ENCODE measurements at regions not wholly inside any gene's neighbourhood (a gene's known extent, or its start where the extent isn't known, plus 50 kb on each side); places are given as distances from the start of the nearest gene placed in this dataset.
A peak's percentile ranks its signal among the peaks of the same experiment; 100 is the strongest.

DNA sequence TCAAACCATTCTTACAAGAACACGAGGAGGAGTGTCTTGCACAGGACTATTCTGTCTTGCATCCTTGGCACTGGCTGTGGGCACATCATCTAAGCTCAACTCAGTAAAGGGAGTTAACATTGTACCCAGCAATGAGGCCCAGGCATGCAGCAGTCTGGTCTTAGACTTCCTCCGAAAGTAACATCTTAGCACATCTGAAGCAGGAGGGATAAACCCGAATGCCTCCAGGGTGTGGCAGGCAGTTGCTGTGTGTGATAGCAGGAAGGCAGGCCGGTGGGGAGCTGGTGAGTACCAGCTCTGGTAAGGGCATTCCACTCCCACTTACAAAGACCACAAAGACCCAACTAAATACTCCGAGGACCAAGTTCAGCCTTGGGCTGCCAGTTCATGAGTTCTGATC is 206.3 kb downstream of the TSN start:
- Mint-ChIP-seq H3K27ac (ENCODE audit: unreplicated experiment) (no peak overlapping the region), H3K36me3 (ENCODE audit: low read depth, unreplicated experiment) (no peaks in the 10 kb centered on the region), H3K9me3 (ENCODE audit: unreplicated experiment) (no peaks in the 10 kb centered on the region), H3K4me3 (ENCODE audit: unreplicated experiment) (no peak overlapping the region), H3K4me1 (ENCODE audit: unreplicated experiment) (no peaks in the 10 kb centered on the region), H3K27me3 (ENCODE audit: unreplicated experiment) (peaks cover 3% of the 10 kb centered on the region)
- DNase-seq (ENCODE audit: low spot score), result no peak
- TF ChIP-seq, protein P1, sequence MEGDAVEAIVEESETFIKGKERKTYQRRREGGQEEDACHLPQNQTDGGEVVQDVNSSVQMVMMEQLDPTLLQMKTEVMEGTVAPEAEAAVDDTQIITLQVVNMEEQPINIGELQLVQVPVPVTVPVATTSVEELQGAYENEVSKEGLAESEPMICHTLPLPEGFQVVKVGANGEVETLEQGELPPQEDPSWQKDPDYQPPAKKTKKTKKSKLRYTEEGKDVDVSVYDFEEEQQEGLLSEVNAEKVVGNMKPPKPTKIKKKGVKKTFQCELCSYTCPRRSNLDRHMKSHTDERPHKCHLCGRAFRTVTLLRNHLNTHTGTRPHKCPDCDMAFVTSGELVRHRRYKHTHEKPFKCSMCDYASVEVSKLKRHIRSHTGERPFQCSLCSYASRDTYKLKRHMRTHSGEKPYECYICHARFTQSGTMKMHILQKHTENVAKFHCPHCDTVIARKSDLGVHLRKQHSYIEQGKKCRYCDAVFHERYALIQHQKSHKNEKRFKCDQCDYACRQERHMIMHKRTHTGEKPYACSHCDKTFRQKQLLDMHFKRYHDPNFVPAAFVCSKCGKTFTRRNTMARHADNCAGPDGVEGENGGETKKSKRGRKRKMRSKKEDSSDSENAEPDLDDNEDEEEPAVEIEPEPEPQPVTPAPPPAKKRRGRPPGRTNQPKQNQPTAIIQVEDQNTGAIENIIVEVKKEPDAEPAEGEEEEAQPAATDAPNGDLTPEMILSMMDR (IDR thresholded peaks at IDR 0.05; ENCODE audit: unreplicated experiment), result no peak

DNA sequence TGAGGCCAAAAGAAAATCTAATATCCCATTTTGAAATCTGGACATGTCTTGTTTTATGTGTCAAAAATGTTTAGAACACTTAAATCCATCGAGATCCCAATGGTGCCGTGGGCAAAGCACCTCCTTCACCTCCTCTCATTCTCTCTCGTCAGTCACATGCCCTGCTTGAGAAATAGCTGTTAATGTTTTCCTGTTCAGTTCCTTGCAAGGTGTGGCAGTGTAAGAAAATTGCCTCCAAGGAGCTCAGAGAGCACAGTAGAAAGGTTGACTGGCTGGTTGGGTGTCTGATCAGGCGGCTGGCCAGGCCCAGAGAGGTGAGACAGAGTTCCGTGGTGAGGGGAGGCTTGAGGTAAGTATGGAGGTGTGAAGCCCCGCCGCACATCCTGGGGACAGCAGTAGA is 210.2 kb downstream of the TSN start:
- Mint-ChIP-seq H3K4me1 (ENCODE audit: unreplicated experiment) (peaks cover 20% of the 10 kb centered on the region), H3K4me3 (ENCODE audit: unreplicated experiment) (no peak overlapping the region), H3K36me3 (ENCODE audit: low read depth, unreplicated experiment) (no peaks in the 10 kb centered on the region), H3K27ac (ENCODE audit: unreplicated experiment) (no peak overlapping the region), H3K27me3 (ENCODE audit: unreplicated experiment) (peaks cover 2% of the 10 kb centered on the region), H3K9me3 (ENCODE audit: unreplicated experiment) (no peaks in the 10 kb centered on the region)
- no peak for DNase-seq (ENCODE audit: low spot score)
- TF ChIP-seq, protein P1 (IDR thresholded peaks at IDR 0.05; ENCODE audit: unreplicated experiment), result no peak

DNA sequence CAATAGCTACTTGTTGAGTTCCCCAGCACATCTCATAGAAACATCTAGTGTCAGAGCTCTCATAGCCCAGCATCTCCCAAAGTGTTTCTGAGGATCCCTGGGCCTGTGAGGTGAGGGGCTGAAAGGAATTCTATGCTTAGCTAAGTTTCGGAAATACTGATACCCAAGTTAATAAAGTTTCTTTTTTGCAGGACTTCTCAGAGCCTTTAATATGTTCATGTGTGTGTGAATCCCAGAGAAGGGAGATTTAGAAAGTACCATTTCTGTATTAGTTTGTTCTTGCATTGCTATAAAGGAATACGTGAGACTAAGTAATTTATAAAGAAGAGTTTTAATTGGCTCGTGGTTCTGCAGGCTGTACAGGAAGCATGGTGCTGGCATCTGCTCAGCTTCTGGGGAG is 211.2 kb downstream of the TSN start:
- no peak overlapping the region for H3K27ac Mint-ChIP-seq (ENCODE audit: unreplicated experiment)
- H3K4me3 Mint-ChIP-seq (ENCODE audit: unreplicated experiment), result no peak overlapping the region
- H3K27me3 Mint-ChIP-seq (ENCODE audit: unreplicated experiment), result peaks cover 4% of the 10 kb centered on the region
- TF ChIP-seq, protein P1 (IDR thresholded peaks at IDR 0.05; ENCODE audit: unreplicated experiment), result no peak
- DNase-seq (ENCODE audit: low spot score), result no peak
- H3K36me3 Mint-ChIP-seq (ENCODE audit: low read depth, unreplicated experiment), result no peaks in the 10 kb centered on the region
- H3K9me3 Mint-ChIP-seq (ENCODE audit: unreplicated experiment), result no peaks in the 10 kb centered on the region
- H3K4me1 Mint-ChIP-seq (ENCODE audit: unreplicated experiment), result peaks cover 29% of the 10 kb centered on the region

DNA sequence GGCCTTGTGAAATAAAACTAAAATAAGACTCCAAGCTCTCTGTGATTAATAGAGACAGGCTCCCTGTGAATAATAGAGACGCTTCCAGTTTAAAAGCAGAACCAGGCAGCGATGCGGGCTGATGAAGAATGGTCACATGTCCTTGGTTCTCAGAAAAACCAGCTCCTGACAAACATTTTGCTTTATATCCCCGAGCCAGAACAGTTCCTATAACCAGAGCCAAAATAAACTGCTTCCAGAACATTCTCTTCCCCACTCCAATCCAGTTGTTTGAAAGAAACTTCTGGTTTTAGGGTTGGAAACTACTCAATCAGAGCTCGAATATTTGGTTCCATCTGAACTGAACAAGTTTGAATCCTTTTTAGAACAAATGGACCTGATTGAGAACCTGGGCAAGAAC is 213.7 kb downstream of the TSN start:
- Mint-ChIP-seq H3K27me3 (ENCODE audit: unreplicated experiment) (peaks cover 4% of the 10 kb centered on the region), H3K27ac (ENCODE audit: unreplicated experiment) (peak overlapping the region; percentile 72), H3K4me1 (ENCODE audit: unreplicated experiment) (peaks cover 44% of the 10 kb centered on the region), H3K4me3 (ENCODE audit: unreplicated experiment) (no peak overlapping the region), H3K9me3 (ENCODE audit: unreplicated experiment) (no peaks in the 10 kb centered on the region), H3K36me3 (ENCODE audit: low read depth, unreplicated experiment) (no peaks in the 10 kb centered on the region)
- no peak for DNase-seq (ENCODE audit: low spot score)
- TF ChIP-seq, protein P1 (IDR thresholded peaks at IDR 0.05; ENCODE audit: unreplicated experiment), result no peak

DNA sequence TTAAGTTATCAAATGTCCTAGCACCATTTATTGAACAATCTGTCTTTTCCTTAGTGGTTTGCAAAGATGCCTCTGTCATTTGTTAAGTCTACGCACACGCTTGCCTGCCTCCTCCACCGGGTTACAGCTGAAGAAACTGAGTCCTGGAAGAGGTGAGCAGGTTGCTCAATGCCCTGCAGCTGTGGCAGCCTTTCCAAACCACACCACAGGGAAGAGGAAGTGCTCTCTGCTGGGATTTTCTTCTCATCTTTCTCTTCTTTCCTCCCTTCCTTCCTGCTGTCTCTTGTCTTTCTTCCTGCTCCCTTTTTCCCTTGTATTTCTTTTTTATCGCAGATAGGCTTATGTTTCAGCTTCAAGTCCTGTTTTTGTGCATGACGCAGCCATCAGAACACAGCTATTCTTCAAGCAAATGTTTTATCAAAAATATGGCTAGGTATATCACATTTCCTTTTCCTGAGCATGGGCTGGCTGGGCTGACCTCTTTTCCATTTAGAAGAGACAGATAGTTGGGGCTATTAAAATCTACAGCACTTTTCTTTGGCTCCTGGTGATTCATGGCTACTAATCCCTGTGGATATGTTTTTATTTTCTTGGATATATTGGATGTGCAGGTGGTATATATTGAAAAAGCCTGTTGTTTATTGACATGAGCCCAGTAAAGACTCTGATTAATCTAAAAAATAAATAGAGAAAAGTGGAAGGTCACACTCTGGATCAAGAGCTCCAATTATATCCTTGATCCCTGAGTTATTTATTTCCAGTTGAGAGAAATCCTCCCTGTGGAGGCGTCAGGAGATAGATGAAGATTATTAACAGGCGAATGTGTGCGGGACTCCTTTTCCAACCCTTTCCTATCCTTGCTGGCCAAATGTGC is 214.6 kb downstream of the TSN start:
- TF ChIP-seq, protein P1 (IDR thresholded peaks at IDR 0.05; ENCODE audit: unreplicated experiment), result no peak
- H3K36me3 Mint-ChIP-seq (ENCODE audit: low read depth, unreplicated experiment), result no peaks in the 10 kb centered on the region
- peak overlapping the region; percentile 7 for H3K4me3 Mint-ChIP-seq (ENCODE audit: unreplicated experiment)
- peak overlapping the region; percentile 64 for H3K27ac Mint-ChIP-seq (ENCODE audit: unreplicated experiment)
- DNase-seq (ENCODE audit: low spot score), result no peak
- H3K4me1 Mint-ChIP-seq (ENCODE audit: unreplicated experiment), result peaks cover 52% of the 10 kb centered on the region
- no peaks in the 10 kb centered on the region for H3K9me3 Mint-ChIP-seq (ENCODE audit: unreplicated experiment)
- H3K27me3 Mint-ChIP-seq (ENCODE audit: unreplicated experiment), result peaks cover 4% of the 10 kb centered on the region

Measured in endothelial cell (in vitro differentiated cells).